ENCODE measurements at regions not wholly inside any gene's neighbourhood (a gene's known extent, or its start where the extent isn't known, plus 50 kb on each side); places are given as distances from the start of the nearest gene placed in this dataset.

- TF ChIP-seq, protein P1, sequence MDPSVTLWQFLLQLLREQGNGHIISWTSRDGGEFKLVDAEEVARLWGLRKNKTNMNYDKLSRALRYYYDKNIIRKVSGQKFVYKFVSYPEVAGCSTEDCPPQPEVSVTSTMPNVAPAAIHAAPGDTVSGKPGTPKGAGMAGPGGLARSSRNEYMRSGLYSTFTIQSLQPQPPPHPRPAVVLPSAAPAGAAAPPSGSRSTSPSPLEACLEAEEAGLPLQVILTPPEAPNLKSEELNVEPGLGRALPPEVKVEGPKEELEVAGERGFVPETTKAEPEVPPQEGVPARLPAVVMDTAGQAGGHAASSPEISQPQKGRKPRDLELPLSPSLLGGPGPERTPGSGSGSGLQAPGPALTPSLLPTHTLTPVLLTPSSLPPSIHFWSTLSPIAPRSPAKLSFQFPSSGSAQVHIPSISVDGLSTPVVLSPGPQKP (IDR thresholded peaks at IDR 0.05; ENCODE audit: borderline replicate concordance, low read depth, low read length), result no peak
- TF ChIP-seq MAFK (IDR thresholded peaks at IDR 0.05; ENCODE audit: low read depth, low read length) (peak; percentile 51; the same call in 1 of the 2 replicates), CEBPB (IDR thresholded peaks at IDR 0.05; ENCODE audit: low read depth, low read length) (no peak), MXI1 (IDR thresholded peaks at IDR 0.05; ENCODE audit: borderline replicate concordance, low read depth, low read length) (no peak), FOS (IDR thresholded peaks at IDR 0.05; ENCODE audit: low read depth, low read length) (no peak)
- TF ChIP-seq, protein P2, sequence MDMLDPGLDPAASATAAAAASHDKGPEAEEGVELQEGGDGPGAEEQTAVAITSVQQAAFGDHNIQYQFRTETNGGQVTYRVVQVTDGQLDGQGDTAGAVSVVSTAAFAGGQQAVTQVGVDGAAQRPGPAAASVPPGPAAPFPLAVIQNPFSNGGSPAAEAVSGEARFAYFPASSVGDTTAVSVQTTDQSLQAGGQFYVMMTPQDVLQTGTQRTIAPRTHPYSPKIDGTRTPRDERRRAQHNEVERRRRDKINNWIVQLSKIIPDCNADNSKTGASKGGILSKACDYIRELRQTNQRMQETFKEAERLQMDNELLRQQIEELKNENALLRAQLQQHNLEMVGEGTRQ (IDR thresholded peaks at IDR 0.05; ENCODE audit: low read depth, low read length), result no peak
- H2BK120ac ChIP-seq (ENCODE audit: low read depth, low read length), result no peak overlapping the region
- no peak overlapping the region for H3K56ac ChIP-seq (ENCODE audit: extremely low read depth, insufficient read depth, low read length)
- ChIA-PET POLR2A (ENCODE audit: unreplicated experiment) (no interaction called here), CTCF (no interaction called here)
- no peak overlapping the region for H3K18ac ChIP-seq (ENCODE audit: low read depth, low read length)
- H3K9me3 ChIP-seq (ENCODE audit: control insufficient read depth, insufficient read depth, low read length), result no peaks in the 10 kb centered on the region
- no peak overlapping the region for H4K5ac ChIP-seq (ENCODE audit: low read depth, low read length)
- no peak overlapping the region for H3K4me2 ChIP-seq (ENCODE audit: low read depth, low read length)
- in situ Hi-C loops (cut with MboI; ENCODE audit: low sequenced_read_pairs), result no loop called here
- H3K9me1 ChIP-seq (ENCODE audit: insufficient read depth, low read length), result no peaks in the 10 kb centered on the region
- BruUV-seq (replicated peaks), result no TSS peak
- H3K27ac ChIP-seq (ENCODE audit: insufficient read depth, low read length), result no peak overlapping the region
- dilution Hi-C loops (cut with HindIII; ENCODE audit: low sequenced_read_pairs, unreplicated experiment), result no loop called here
- no peak overlapping the region for H2BK20ac ChIP-seq (ENCODE audit: low read depth, low read length)
- H4K8ac ChIP-seq (ENCODE audit: low read depth in 2 of 2, low read length in 2 of 2), result no peak overlapping the region
- no peak overlapping the region for H3K9ac ChIP-seq (ENCODE audit: low read depth, low read length)
- H3K23ac ChIP-seq (ENCODE audit: low read depth, low read length), result no peak overlapping the region
- no peak overlapping the region for H3K14ac ChIP-seq (replicated peaks; ENCODE audit: low read depth, low read length)
- no CpG with 5 or more reads among the region's 2 CpGs for WGBS, 2 experiments (ENCODE audit: extremely low coverage in 2 of 2, insufficient read length in 1 of 2)
- H3K27me3 ChIP-seq (ENCODE audit: control insufficient read depth, insufficient read depth, low read length), result peaks cover 10% of the 10 kb centered on the region
- 0 out of 2 replicates have a peak, but pooled peaks cover 1% of the 10 kb centered on the region for H3K4me1 ChIP-seq (ENCODE audit: control insufficient read depth, insufficient read depth, low read length)
- intact Hi-C loops (cut with micrococcal nuclease), result no loop called here
- no peak overlapping the region for H2BK15ac ChIP-seq (ENCODE audit: low read depth, low read length)
- no peak overlapping the region for H3K4ac ChIP-seq (ENCODE audit: low read depth, low read length)
- no peak for DNase-seq
- H3K36me3 ChIP-seq (ENCODE audit: control insufficient read depth, insufficient read depth, low read length), result no peaks in the 10 kb centered on the region
- H2BK5ac ChIP-seq (ENCODE audit: low read depth, low read length, poor library complexity, severe bottlenecking), result no peak overlapping the region
- no peak overlapping the region for H2AK9ac ChIP-seq (replicated peaks; ENCODE audit: low read depth, low read length, poor library complexity)
- no peak overlapping the region for H4K91ac ChIP-seq (ENCODE audit: insufficient read depth, low read depth, low read length)
- no peaks in the 10 kb centered on the region for H4K20me1 ChIP-seq (ENCODE audit: insufficient read depth, low read length)
- H2AFZ ChIP-seq (replicated peaks; ENCODE audit: low read length, poor library complexity), result no peak overlapping the region
- H3K79me1 ChIP-seq (ENCODE audit: low read depth in 1 of 2, low read length in 2 of 2), result no peaks in the 10 kb centered on the region
- ATAC-seq (ENCODE audit: low read depth), result no peak
- H3K4me3 ChIP-seq (ENCODE audit: insufficient read depth, low read depth, low read length), result no peak overlapping the region
- H2AK5ac ChIP-seq (ENCODE audit: low read depth, low read length), result no peak overlapping the region
These were observed 267.3 kb downstream of the SHQ1 start for GRCh38 chr3:72580900-72581299.

Data from IMR-90 (cell line).